ENCODE measurements at regions not wholly inside any gene's neighbourhood (a gene's known extent, or its start where the extent isn't known, plus 50 kb on each side); places are given as distances from the start of the nearest gene placed in this dataset.

DNA sequence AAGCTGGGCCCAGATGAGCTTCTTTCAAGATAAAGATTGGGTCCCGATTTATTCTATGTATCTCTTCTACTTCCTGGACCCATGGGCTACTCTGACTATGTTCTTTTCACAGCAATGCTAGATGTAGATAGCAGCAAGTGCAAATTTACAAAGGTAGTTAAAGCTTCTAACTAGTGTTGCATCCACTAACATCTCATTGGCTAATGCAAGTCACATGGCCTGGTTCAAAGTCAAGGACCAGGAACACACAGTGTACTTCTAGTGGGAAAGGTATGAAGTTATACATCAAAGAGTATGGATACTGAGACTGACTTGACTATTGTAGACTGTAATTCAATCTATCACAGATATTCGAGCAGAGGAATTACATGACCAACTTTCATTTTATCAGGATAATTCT is 588.8 kb downstream of the PLA2G4A start:
- DNase-seq (ENCODE audit: low read depth) = no peak

DNA sequence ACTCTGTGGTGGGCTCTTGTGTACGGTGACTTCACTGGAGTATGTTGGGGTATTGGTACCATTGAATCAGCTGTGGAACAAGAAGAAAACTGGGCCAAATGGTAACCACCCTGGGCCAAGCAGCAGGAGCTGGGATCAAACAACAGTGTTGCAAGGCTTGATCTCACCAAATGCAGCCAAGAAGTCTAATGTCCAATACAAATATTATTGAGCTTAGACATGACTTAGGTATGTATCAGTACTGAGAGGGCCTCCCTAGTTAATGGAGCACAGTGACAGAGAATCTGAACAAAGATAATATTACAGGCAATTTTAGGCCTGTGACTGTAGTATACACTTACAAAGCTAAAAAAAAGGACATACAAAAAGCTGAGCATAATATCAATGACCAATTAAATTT is 604.8 kb downstream of the PLA2G4A start:
- no peak for DNase-seq (ENCODE audit: low read depth)

DNA sequence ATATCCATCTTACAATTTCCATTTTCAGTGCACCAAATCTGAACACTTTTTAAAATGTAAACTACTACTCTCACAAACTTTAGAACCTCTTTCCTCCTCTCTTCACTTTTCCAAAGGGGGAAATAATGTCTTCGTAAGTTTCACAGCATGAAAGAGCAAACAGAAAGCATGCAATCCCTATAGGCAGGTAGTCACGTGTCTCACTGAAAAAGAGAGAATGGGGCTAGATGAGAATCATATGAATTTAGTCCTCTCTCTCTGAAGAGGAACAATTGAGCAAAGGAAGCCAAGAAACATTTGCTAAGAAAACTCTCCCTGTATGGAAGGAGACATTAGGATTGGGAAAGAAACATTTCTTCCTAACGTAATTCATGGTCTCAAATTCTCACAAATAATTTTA is 613.9 kb downstream of the PLA2G4A start:
- no peak for DNase-seq (ENCODE audit: low read depth)

DNA sequence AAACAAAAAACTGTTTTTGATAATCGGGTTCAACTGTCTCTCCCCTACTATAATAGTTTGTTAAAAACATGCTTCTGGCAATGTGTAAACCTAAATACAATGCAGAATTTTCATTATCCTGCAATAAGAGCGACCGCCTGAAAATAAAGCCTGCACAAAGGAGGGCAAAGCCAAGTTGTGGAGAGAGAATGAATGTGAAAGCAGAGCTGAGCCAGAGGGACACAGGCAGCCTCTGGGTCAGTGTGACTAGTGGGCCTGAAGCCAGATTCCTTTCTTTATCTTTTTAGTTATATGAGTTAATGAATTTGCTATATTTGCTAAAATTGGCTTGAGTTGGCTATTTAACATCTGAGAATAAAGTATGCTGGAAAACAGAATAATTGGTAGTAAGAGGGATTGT is 615.2 kb downstream of the PLA2G4A start:
- DNase-seq (ENCODE audit: low read depth) = no peak

DNA sequence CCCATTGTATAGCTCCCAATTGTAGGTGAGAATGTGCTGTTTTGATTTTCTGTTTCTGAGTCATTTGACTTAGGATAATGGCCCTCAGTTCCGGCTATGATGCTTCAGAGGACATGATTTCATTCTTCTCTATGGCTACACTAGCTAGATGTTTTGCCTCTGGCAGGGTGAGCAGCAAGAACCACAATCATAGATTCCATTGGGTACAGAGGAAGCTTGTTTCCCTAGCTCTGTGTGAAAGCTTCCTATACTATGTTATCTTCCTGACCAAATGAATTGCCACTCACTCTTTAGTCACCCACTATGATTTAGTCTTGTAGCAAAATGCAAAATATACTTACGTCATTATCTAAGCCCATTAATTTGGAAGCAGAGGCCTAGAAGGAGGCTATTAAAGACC is 616.3 kb downstream of the PLA2G4A start:
- DNase-seq (ENCODE audit: low read depth) = peak; percentile 17

DNA sequence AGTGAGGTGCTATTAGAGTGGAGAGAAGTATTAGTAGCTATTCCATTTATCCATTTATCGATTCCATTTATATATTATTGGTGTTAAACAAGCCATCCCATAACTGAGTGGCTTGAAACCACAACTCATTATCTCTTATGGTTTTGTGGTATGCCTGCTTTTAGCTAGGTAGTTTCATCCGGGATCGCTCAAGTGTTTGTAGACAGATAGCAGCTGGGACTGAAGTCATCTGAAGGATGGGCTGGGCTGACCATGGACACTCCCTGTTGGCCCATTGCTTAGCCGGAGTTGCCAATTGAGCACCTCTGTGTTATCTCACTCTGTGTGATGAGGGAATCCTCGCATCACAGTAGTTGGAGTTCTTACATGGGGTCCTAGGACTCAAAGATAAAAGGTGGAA is 622.5 kb downstream of the PLA2G4A start:
- DNase-seq (ENCODE audit: low read depth) = no peak

DNA sequence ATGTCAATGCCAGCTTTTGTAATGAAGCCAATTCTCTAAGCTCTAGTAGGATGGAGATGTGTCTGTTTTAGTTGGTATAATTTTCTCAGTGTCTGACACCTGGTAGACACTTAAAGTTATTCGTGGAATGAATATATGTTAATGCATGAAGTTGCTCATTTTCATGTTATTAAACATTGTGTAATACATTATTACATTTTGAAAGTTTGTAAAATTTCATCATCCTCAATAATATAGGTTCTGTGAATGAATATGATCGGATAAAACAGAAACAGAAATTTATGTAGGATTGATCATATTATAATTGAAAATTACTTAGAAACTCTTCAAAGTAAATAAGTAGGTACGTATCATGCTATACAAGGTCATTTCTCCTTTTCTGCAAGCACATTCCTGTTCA is 625.3 kb downstream of the PLA2G4A start:
- DNase-seq (ENCODE audit: low read depth) = no peak

DNA sequence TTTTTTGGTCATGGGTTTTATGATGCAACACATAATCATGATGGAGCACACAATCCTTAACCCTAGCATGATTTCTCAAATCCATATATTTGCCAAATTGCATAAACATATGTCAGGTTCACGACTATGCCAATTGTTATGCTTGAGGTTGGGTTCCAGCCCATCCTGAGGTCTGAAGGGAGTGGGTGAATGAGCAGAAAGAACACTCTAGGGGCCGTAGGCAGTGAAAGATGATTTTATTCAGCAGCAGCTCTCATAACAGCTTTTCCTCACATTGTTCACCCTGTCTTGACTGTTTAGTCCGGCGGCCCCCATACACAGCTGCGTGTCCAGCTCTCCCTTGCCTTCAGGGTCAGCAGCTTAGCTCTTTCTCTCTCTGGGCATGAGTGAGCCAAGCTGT is 627.7 kb downstream of the PLA2G4A start:
- no peak for DNase-seq (ENCODE audit: low read depth)

DNA sequence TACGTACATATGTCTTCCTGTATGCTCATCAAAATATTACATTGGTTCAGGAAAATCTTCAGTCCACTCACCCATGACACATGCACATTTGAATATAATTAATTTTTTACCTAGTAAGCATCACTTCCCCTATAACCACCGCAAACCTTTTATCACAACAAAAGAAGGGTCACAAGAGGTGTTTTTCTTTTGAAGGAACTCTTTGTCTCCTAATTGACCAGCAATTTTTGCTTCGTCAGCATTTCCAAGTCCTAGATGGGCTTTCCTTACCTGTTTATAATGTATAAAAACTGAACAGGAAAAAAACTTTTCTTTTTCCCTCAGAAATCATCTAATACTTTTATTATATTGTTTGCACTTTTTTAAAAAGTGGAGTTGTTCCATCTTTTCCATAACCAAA is 631.3 kb downstream of the PLA2G4A start:
- no peak for DNase-seq (ENCODE audit: low read depth)

DNA sequence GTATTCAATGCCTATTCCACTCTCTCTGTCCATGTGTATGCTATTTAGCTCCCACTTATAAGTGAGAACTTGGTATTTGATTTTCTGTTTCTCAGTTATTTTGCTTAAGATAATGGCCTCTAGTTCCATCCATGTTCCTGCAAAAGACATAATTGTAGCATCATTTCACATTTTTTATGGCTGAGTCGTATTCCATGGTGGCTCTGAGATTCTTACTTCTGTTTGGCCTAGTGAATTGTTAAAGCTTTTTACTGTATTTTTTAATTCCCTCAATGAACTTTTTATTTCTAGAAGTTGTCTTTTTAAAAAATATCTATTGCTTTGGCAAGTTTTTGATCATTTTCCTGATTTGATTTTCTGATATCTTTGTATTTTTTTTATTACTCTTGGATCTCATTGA is 635.6 kb downstream of the PLA2G4A start:
- DNase-seq (ENCODE audit: low read depth) = no peak

DNA sequence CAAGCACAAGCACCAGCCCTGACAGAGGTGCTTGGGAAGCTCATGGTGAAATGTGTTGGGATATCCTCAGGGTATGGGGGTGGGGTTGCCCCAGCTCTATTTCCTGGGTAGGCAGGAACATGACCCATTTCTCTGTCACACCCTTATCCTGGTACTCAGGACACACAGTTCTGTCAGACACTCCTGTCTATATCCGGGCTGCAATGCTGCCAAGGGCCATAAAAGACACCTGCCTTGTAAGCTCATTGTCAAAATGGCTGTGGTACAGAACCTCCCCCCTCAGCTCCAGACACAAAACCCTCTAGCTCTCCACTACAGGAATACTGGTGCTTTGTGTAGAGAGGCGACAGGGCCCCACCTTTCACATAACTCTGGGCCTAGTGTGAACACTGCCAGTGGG is 636.7 kb downstream of the PLA2G4A start:
- DNase-seq (ENCODE audit: low read depth) = no peak

DNA sequence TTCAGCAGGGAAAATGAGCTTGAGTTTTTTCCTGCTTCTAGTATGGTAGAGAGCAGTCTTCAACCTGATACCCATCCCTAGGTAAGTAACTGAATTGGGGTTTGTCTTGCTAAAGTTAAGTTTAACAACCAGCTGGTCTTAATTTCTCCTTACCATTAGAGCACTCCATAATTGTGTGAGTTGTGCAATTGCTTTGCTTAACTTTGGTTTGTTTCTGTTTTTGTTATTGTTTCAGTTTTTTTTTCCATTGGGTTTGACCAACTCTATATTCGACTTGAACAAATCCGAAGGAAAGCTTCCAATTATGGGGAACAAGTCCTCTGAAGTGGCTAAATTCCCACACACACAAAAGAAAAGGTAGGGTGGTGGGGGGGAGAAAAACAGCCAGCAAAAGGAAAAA is 641.1 kb downstream of the PLA2G4A start:
- DNase-seq (ENCODE audit: low read depth) = no peak

DNA sequence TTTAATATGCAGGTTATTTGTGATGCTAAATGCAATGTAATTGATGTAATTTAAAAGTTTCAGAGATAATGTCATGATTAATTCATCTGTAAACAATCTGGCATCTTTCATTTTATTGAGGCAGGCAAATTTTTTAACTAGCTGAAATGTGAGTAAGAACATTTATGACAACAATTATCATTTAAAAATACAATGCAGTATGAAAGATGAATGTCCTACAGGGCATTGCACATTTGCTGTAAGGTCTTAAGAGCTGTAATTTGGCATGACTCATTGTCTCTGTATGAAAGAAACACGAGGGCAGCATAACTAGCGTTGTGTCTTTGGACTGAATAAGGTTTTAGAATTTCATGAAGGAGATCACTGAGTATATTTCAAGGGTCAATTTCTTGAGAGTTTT is 642.8 kb downstream of the PLA2G4A start:
- no peak for DNase-seq (ENCODE audit: low read depth)

DNA sequence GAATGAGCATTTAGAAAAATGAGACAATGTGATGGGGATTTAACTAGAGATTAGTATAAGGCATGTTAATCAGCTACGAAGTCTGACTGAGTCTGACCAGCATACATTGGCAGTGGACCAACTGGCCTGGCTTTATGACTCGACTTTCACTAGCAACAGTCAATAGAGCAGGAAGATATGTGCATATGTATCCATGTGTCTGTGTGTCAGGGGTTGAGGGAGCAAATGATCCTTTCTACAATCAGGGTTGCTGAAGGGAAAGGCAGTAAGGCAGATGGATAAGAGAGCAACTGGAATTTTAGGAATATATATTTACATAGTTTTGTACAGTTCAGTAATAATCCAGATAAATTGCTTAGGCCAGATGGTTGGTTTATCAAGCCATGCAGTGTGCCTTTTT is 645.6 kb downstream of the PLA2G4A start:
- DNase-seq (ENCODE audit: low read depth) = no peak

DNA sequence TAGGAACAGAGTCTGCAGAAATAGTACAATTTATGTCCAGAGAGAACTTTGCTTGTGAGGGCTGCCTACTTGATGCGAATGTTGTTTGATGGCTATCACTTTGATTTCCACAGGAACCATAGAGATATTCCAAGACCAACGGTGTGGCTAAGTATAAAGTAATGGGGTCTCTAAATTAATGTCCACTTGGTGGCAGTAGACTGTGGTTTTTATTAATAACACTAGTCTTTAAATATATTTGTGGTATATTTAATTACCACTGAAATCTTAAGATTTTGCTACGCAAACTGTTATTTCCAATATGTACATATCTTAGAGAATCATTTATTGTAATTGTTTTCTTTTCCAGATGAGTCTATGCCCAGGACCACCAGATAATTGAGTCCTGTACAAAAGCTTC is 647.9 kb downstream of the PLA2G4A start:
- no peak for DNase-seq (ENCODE audit: low read depth)

DNA sequence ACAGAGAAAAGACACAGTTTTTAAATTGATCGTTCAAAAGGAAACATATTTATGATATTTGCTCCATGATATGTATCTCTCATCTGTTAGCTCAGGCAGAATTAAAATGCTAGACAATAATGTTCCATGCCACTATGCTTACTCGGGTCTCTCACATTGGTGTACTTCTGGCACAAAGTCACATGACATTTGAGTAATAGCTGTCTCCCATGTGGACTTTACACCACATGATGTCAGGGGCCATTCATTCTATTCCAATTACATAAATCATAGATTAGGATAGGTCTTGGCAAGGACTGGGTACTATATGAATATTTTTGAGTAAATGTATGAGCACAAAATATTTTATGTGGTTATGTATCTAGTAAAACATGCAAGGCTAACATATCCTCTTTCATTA is 648.4 kb downstream of the PLA2G4A start:
- DNase-seq (ENCODE audit: low read depth) = no peak

DNA sequence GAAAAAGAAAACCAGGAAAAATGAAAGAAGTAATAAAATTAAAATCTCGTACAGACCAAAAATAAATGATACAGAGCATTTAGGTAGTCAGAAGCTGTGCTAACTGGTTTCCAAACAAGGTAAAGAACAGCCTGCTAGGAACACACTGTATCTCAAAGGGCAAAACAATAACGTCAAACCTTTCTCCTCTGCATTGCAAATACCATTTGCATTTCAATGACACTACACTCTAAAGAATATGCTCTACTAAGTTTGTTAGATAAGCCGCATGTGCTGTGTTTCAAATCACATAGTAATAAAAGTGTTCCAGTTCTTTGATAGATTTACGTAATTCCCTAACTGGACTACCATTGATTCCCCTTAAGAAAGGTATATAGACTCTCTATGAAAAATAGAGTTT is 648.8 kb downstream of the PLA2G4A start:
- no peak for DNase-seq (ENCODE audit: low read depth)

DNA sequence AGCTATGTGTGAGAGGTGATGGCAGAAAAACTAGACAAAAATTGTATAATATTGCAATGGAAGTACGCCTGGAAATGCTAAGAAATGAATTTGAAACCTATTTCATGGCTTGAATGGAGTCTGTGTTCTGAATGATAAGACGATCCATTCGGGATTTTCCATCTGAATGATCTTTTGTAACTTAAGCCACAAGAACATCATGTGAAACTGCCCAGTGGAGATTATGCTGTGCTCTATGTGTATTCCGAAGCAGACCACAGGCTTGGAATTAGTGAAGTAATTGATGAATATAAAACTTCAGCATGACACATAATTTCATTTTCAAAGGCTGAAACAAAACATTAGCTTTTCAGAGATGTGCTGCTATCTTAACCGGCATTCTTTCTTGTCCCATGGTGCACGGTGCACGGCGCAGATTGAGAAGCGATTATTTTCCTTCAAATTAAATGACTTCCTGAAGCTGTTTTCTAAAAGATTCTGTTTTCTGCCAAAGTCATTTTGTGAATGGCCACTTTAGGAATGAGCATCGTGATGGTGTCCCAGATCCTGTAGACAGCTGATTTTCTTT is 652.9 kb downstream of the PLA2G4A start:
- no peak for DNase-seq (ENCODE audit: low read depth)

DNA sequence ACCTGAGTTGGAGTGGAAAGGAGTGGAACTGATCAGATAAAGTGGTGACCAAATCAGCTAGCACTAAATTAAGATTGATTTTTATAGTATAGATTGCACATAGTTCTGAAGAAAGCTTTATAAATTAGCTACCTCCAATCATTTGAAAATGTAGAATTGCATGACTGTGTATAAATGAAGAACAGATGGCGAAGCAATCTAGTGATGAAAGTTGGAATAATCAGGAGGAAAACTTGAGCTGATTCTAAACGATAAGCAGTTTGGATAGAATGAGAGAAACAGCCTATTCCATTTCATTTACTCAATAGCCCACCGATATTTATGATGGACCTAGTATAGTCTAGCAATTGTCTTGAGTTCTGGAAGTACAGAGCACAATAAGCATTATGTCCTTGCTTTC is 661.5 kb downstream of the PLA2G4A start:
- DNase-seq (ENCODE audit: low read depth) = no peak

DNA sequence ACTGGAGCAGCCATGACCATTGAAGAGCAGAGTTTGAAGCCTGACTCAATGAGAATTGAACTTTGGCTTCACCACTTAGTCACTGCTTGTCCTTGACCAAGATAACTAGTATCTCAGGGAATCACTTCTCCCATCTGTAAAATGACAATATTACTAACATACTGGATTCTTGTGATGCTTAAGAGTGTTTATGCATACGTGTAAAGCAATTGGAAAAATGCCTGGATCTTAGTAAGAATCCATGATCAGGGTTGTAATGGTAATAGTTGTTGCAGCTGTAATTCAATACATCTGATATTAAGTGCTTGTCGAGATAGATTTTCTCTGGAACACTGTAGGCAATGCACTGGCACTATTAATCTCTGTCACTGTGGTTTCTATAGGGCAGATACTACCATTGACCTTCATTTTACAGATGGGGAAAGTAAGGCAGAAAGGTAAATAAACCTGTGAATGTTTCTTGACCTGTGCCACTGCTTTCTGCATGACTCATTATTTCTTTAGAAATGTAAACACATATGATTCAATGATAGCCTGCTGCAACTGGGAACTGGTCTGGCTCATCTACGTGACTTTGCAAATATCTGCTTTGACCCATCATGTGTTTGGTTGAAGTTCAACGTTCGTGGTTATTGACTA is 662.5 kb downstream of the PLA2G4A start:
- DNase-seq (ENCODE audit: low read depth) = peak; percentile 42

DNA sequence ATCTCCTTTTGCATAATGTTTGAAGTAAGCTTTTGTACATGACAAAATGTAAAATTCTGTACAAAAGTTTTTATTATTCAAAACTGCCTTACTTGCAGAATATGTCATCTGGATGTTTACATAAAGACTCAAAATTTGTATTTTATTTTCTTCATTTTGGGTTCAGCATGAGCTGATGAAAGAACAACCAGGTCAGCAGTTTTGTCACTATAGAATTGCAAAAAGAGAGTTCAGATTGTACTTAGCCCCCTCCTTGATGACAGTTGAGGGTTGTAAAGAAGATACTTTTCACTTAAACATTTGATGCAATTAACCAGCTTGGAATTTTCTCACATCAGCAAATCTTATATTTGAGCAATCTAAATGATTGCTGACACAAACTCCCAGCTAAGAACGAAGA is 669.3 kb downstream of the PLA2G4A start:
- no peak for DNase-seq (ENCODE audit: low read depth)

DNA sequence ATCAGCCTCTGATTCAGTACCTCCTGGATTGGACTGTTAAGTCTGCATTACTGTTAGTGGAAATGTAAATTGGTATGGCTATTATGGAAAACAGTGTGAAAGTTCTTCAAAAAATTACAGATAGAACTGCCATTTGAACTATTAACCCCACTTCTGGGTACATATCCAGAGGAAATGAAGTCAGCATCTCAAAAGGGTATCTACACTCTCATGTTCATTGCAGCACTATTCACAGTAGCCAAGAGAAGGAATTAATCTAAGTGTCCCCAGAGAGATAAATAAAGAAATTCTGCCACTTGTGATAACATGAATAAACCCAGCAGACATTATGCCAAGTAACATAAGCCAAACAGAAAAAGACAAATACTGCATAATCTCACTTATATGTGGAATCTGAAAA is 676.0 kb downstream of the PLA2G4A start:
- no peak for DNase-seq (ENCODE audit: low read depth)

DNA sequence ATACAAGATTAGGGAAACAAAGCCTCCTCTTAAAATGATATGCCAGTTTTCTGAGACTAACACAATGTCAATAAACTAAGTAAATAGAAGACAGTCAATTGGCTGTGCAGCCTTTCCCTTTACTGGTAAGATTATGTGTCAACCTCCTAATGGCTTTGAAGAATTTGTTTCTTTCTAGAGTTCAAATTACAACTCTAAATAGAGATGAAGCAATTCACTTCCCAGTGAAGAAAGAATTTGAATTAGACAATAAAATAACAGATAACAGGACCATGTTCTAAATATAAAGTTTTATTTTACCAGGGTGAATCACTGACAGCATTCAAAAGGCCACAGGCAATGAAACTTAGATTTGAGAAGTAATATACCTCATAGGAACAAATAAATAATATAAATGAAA is 680.3 kb downstream of the PLA2G4A start:
- DNase-seq (ENCODE audit: low read depth) = no peak

DNA sequence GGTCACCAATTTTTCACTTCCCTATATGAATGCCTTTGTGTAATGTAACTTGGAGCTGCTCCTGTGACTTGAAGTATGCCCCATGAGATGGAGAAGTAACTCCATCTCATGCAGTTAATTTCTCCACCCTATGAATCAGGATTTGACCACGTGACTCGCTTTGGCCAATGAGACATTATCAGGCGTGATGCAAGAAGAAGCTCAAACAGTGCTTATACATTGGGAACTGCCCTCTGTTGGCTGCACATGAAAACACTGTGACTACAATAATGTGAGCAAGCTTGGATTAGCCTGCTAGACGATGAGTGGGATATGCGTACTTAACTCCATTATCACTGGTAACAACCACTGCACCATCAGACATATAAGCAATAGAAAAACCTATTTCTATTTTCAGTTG is 684.4 kb downstream of the PLA2G4A start:
- peak; percentile 34 for DNase-seq (ENCODE audit: low read depth)

Measured in HT1080 (cell line).